CD4-positive, alpha-beta T cell treated with Interleukin-10 for 1 hour (primary cell): ENCODE measurements at regions not wholly inside any gene's neighbourhood (a gene's known extent, or its start where the extent isn't known, plus 50 kb on each side); places are given as distances from the start of the nearest gene placed in this dataset.

Experiments
- DNase-seq: peaks from one replicate; pipeline ENCODE4 v3.0.0-alpha.2; 2020

GRCh38 chr19:30130356-30131122 lies 188.5 kb downstream of the URI1 start:
- no peak for DNase-seq

- DNase-seq, result no peak
Measured at GRCh38 chr19:30131246-30131645, 189.2 kb downstream of the URI1 start.

- no peak for DNase-seq
Measured at GRCh38 chr19:30131722-30132291, 189.8 kb downstream of the URI1 start.

GRCh38 chr19:30132343-30133075 lies 190.5 kb downstream of the URI1 start:
- no peak for DNase-seq

- no peak for DNase-seq
Measured at GRCh38 chr19:30133803-30134202, 191.8 kb downstream of the URI1 start.

GRCh38 chr19:30135093-30135757 lies 193.2 kb downstream of the URI1 start:
- DNase-seq, result no peak

GRCh38 chr19:30135797-30136196 lies 193.8 kb downstream of the URI1 start:
- no peak for DNase-seq

GRCh38 chr19:30136611-30137195 lies 194.7 kb downstream of the URI1 start:
- DNase-seq, result no peak

- no peak for DNase-seq
Measured at GRCh38 chr19:30137747-30138146, 195.7 kb downstream of the URI1 start.

GRCh38 chr19:30144242-30144758 lies 202.3 kb downstream of the URI1 start:
- no peak for DNase-seq

GRCh38 chr19:30144802-30145201 lies 202.8 kb downstream of the URI1 start:
- no peak for DNase-seq

- DNase-seq, result no peak
Measured at GRCh38 chr19:30145467-30145866, 203.4 kb downstream of the URI1 start.

- no peak for DNase-seq
Measured at GRCh38 chr19:30146346-30146745, 204.3 kb downstream of the URI1 start.

GRCh38 chr19:30148039-30148790 lies 206.2 kb downstream of the URI1 start:
- DNase-seq, result no peak

GRCh38 chr19:30148803-30149202 lies 206.8 kb downstream of the URI1 start:
- no peak for DNase-seq

GRCh38 chr19:30149300-30149699 lies 207.3 kb downstream of the URI1 start:
- DNase-seq, result no peak

- no peak for DNase-seq
Measured at GRCh38 chr19:30150626-30151025, 208.6 kb downstream of the URI1 start.

- DNase-seq, result no peak
Measured at GRCh38 chr19:30151081-30151480, 209.0 kb downstream of the URI1 start.

GRCh38 chr19:30152510-30153291 lies 210.7 kb downstream of the URI1 start:
- no peak for DNase-seq

- DNase-seq, result no peak
Measured at GRCh38 chr19:30153326-30154210, 211.5 kb downstream of the URI1 start.
